GM21723 (cell line): ENCODE measurements at regions not wholly inside any gene's neighbourhood (a gene's known extent, or its start where the extent isn't known, plus 50 kb on each side); places are given as distances from the start of the nearest gene placed in this dataset.

Experiments used
- ATAC-seq: cut with Tn5 transposase; IDR thresholded peaks from one replicate; pipeline ENCODE4 v1.9.1; 2021; ENCODE audit warnings: mild to moderate bottlenecking, moderate library complexity; ENCODE audit not compliant: unreplicated experiment

DNA sequence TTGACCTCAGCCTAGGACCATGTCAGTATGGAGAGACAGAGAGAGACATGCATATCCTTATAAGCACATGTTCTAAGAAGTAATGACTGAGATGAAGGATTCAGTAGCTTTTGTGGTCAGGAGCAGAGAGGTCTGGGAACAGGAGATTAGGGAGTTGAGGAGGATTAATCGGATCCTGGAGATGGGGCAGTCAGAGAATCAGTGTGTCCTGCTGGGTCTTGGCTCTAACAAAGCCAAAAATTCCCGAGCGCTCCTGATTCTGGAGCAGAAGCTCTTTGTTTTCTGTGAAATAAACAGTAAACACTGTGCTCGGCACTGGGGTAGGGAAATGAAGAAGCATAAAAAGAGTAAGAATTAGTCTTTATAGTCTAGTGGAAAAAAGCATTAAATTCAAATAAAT, 520.0 kb upstream of the CLINT1 start:
- no peak for ATAC-seq

DNA sequence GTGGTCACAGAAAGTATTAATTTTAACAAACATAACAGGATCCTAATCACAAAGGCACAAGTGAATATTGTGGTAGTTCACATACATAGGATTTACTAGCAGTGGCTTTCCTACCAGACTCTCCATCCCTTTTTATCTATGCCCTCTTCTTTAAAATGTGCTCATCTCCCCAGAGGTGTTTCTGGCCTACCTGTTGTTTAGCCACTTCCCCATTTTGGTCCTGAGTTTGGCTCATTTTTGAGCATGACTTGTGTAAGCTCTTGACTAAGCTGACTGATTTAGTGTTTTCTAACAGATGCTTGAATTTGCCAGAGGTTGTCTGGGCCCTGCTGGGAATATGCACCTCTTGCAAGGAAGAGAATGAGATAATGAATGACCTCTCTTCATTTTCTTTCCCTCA, 517.7 kb upstream of the CLINT1 start:
- no peak for ATAC-seq

DNA sequence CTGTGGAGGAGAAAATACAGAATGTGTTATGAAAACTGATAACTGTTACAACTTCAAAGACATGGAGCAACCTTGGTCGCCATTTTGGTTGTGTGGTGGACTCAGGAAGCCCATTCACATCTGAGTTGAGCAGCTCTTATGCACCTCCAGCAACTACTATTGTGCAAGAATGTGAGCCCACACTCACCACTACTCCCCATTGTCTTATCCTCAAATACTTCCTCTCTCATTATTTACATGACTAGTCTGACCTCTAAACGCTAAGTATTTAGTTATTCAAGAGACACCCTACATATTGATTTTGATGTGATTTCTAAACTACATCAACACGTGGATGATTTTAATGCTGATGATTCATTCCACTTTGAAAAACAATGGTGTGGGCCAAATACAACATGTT, 516.6 kb upstream of the CLINT1 start:
- ATAC-seq, result no peak

DNA sequence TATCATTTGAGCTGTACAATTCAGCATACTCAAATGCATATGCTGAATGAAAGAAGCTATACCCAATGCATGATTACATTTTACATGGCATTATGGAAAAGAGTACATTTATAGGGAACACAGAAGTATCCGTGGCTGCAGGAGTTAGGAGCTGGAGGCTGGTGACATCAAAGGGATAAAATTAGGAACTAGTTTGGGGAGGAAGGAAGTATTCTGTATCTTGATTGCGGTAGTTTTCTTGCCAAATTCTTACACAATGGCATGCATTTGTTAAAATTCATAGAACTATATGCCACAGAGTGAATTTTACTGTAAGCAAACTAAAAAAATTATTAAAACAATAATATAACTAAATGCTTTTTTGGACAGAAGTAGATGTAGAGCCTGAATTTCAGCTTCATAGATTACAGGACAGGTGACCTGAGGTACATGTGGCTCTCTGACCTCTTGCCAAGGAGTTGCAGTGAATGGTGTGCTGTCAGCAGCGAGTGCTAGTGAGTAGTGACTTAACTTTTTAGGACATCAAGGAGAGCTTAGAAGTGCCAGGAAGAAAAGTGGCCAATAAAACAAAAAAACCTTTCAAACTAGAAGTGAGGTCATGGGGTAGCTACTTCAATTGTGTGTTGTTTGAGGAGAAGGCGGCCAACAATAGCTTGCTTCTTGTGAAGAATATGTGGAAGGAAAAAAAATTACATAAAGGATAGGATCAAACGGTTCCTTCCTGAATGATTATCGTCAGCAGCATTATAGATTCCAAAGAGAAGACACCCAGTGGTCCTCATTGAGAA, 514.9 kb upstream of the CLINT1 start:
- no peak for ATAC-seq

DNA sequence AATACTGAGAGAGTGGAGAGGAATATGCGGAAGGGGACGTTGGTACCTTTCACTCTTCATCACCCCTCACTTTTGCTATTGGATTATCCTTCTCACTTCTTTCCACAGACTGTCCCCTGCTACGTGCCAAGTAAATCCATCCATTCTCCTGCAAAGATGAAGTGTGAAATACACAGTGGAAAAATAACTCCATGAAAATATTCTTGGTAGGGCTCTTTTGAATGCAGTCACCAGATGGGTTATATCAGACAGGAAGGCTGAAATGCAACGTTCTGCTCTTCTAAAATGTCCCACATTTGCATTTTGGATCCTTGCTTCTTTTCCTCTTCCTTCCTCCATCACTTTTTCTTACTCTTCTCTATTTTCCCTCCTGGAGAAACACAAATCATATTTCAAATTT, 510.3 kb upstream of the CLINT1 start:
- no peak for ATAC-seq

DNA sequence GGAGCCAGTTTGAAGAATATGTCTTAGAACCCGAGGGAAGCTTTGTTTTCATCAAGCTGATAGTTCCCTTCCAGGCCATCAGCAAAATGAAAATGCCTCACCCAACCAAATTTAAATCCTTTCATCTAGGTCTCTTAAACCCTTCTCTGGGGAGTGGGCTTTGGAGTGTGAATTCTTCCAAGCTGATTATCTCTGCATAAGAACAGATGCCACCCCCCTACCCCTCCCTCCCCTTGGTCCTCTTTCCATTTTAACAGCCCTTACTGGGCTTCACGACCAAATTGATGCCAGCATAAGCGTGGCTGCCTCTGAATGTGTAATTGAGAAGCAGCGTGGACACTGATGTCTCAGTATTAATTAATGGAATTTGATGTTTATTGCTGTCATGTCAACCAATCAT, 509.7 kb upstream of the CLINT1 start:
- ATAC-seq, result no peak

DNA sequence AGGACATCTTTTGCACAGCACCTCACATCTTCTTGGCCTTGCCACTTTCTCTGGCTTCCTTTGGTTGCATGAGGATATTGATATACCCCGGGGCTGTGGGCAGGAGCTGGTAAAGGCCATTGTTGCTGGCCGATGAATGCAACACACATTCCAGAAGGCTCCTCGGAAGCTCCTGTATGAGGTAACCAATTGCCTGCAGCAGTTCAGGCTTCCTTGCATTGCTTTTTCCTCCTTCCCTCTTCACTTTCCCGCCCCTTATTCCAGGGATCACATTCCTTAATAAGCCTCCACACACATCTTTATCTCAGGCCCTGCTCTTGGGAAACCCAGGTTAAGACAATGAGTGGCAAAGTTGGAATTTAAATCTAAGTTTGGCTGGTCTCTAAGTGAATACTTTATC, 505.4 kb upstream of the CLINT1 start:
- no peak for ATAC-seq

DNA sequence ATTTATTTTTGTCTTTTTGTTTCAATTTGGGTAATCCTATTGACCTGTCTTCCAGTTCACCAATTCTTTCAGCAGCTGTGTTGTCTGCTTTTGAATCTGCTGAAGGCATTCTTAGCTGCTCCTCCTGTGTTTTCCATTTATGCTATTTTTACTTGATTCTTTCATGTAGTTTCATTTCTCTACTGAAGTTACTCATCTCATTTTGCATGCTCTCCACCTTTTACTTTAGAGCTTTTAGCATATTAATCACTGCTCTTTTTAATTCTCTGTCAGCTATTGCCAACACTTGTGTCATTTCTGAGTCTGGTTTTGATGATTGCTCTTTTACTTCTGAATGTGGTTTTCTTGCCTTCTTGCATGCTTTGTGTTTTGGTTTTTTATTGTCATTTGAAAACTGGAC, 496.0 kb upstream of the CLINT1 start:
- ATAC-seq, result no peak

DNA sequence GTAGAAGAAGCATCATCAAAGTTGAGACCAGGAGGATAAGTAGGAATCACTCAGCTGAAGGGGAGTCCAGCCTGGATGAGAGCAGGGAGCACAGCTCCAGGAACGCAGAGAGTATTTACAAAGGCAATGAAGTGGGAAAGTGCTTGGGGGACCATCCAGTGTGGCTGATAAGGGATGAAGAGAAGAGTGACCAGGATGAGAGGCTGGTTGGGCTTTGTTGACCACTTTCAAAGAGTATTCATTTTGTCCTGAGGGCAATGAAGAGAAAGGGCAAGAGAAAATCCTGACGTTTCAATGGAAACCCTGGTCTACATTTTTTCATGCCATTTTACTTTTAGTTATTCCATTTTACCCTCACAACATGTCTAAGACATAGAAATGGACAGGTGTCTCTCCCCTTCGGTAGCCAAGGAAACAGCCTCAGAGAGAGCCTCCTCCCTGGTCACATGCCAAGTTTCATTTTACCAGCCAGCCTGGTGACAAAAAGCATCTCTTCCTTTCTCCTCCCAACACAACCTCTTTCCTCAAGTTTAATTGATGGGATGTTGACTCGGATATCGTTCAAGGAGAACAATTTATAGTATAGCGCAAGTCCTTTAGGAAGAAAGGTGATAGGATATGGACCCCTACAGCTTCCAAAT, 492.7 kb upstream of the CLINT1 start:
- no peak for ATAC-seq

DNA sequence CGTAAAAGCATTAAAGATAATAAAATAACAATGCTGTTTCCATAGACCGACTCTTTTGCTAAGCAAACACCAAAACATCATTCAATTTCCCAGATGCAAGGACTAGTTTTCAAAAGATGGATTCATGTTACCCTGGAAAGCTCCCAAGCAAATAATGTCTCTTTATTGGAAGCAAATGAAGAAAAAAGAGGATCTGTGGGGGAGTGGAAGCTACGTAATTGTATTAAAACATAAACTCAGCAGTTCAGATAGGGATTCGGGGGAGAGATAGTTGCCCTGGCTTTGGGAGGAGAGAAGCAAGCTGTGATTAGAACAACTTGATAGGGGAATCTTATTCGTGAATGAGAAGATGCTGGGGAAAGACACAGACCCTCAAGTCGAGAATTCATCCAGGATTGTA, 491.0 kb upstream of the CLINT1 start:
- ATAC-seq, result no peak

DNA sequence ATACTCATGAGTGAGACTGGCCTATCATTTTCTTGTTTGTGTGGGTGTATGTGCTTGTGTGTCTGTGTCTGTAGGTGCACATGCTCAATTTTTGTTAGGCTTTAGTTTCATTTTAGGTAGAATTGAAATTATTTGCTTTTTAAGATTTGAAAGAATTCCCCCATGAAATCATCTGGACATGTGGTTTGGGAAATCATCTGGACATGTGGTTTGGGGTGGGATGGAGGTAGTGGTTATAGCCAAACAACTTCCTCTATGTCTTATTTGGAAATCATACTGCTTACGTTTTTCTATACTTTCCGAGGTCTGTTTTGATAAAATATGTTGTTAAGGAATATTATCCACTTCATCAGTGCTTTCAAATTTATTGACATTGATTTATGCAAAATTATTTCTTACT, 485.4 kb upstream of the CLINT1 start:
- ATAC-seq, result no peak

DNA sequence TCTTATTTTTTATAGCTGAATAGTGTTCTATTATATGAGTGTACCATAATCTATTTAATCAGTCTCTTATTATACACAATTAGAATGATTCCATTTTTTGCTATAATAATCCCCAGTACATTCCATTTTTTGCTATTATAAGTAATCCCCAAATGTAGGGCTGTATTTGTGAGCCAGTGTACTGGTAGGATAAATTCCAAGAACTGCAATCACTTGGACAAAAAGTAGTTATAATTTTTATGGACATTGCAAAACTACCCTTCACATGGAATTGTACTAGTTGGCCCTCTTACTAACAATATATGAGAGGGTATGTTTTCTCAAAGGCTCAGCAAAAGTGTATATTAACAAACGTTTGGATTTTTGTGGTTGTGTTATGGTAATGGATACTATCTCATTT, 481.7 kb upstream of the CLINT1 start:
- no peak for ATAC-seq

DNA sequence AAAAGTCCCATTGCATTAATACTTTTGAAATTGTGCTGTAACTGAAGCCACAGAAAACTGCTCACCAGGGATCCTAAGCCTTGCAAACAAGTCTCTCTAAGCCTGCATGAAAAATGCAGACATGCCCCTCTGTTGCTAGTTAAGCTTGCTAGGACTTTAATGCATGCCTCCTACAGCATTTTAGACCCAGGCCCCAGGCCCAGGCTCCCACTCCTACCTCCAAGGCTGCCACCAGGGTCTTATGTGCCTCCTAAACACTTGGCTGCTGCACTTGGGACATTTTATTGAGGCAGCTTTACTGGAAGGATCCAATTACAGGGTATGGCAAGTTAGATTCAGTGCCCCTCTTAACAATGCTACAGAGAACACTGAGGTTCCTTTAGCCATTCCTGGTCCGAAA, 467.3 kb upstream of the CLINT1 start:
- ATAC-seq, result no peak

DNA sequence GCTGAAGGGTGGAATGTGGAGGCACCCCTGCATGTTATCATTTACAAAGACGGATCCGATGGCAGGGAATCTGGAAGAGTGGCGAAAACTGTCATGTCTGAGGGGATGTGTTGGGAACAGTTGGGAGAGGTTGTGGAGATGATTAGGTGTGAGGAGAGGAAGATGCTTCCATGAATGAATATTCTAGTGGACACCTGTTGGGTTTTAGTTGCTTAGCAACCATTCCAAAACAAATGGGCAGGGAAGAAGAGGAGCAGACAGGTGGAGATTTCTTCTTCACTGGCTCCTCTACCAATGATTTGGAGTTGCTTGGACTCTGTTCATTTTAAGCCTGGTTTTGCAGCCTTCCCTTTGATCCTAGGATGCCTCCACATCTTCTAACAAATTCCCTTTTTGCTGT, 465.3 kb upstream of the CLINT1 start:
- no peak for ATAC-seq

DNA sequence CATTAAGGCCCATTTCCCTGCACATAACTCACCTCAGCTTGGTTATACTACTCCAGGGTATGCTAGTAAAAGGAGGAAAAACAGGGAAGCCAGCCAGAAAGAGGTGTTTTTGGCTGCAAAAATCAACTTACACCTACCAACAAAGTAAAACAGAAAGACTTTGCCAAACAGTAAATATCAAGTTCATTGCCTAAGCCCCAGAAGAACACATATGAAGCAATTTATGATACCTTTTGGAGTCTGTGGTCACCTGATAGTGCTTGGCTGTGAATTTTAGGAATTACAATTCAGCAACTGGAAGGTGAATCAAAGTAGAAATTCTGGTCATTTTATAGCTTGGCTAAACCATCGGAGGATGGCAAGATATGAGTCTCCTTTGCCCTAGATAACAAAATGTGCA, 463.7 kb upstream of the CLINT1 start:
- ATAC-seq, result no peak

DNA sequence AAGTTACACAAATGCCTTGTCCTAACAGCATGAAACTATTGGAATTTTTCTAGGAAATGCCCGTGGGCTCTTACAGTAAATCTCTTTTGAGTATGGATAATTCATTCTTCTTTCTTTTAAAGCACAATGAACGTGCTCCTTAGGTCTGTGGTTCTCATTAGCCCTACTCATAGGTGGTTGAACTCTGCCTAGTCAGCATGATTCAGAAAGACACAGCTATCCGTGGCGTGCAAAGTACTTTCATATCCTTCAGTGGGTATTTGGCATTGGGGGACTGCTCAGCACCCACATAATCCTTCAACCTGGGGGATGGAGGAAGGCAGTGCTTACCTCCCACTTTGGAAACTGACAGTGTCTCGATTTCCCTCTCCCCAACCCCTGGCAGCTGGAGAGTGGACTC, 462.0 kb upstream of the CLINT1 start:
- ATAC-seq, result no peak

DNA sequence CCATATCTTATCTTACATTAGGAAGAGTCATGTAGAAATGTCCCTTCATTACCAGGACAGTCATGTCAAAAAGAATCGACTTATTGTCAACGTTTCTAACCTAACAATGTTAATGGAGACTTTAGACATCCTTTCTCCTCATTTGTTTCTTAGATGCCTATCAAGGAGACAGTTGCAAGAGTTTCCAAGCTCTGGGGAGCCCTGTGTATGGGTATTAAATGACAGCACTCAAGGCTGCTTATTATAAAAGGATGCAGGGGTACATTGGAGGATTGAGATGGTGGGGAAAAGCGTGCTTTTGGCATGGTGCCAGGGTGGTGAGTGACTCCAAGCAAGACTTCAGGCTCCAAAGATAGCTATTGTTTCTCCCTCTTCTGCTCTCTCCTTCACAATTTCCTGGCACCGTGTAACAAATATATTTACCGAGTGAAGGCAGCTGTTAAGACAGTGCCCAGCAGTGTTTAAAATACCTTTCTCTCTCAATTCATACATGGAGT, 461.3 kb upstream of the CLINT1 start:
- ATAC-seq, result no peak

DNA sequence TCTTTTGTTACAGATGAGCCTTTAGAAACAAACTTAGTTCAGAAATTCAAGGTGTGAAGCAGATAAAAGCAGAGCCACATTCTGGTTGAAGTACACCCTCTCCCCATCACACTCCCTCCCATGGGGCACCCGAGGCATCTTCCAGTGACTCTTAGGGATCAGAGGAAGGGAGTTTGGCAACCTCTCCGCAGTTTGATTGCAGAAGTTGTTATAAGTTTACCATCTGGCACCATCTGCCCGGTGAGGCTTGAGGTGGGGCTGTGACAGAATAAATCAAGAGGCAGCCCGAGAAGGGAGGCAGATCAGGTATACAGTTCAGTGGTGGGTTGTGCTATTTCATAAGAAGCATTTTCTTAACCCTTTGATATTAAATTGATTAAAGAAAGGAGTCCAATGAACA, 458.6 kb upstream of the CLINT1 start:
- no peak for ATAC-seq

DNA sequence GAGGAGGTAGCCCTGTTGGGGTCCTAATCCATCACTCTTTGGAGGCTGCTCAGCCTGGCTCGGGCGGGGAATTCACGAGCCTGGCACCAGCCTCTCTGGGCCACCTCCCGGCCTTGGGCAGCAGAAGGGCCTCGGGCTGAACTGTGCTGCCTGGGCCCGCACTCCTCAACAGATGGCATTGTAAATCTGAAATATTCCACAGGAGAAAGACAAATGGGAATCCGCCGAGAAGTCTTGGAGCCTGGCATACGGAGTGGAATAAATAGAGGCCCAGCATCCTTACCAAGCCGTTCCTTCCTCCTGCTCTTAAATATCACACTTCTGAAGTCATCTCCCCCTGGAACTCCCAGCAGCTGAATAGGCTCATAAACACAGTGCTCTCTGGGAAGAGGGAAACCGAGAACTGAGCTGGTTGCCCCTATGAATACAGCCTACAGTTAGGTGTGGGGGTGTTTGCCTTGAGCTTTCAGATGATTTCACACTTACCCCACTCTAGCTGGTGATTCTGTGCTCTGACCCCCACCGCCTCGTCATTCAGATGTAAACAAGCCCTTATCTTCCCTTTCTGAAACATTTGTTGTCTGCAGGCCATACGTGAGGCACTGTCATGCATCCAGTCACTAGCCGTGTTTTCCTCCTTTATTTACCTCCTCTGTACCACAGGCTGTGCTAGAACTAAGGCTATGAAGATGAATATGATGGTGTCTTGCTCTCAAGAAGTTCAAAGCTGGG, 455.0 kb upstream of the CLINT1 start:
- ATAC-seq, result no peak

DNA sequence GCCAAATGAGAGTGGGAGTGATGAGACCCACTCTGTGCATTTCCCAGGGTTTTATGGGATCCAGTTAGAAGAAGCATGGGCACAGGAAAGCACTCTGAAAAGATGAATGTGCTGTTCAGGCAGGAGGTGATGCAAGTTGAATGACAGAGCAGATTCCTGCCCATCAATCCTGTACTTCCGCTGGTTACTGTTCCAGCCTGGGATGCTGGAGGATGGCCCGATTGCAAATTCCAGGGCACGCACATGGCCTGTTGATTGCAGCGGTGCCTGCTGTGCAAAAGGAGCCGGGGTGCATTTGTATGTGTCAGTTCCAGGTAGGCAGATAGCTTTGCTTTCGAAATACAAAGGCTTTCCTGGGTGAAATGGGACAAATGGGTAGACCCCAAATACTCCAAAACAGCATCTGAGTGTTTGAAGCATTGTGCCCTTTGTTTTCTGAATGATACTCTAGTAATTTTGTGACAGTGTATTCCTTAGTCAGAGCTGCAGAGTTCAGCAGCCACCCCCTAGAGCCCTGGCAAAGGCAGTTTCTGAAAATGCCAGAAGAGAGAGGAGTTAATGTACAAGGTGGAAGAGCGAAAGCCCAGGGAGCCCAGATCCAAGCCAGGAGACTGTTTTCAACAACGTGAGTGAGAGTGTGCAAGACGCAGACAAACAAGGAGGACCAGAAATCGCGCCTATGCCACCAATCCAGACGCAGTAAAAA, 454.2 kb upstream of the CLINT1 start:
- ATAC-seq, result no peak

DNA sequence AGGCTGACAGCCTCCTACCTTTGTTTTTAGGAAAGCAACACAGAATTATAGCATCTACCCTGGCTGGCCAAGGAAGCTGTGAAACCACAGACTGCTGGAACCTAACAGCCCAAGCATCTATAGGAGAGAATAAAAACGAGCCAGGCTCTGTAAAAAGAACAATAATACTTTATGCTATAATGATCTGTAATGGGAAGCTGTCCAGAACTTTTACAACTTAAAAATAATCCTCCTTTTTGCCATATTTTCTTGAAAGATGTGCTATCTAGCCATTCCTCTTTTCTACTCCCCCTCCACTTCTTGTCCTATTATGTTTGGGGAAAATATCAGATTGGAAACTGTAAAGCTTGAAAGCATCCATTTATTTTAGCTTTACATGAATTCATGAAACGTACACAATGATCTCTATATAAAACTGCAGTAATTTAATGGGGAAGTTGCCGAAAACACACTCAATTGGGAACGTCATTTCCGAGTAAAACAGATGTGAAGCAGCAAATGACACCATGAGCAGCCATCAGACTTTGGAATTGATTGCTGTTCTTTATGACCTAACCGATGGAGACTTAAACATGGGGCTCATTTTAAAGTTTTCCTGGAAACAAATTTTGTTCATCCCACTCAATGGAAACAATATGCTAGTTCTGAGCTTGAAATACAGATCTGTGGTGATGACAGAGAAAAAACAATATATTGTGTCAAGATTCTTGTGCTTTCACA, 450.3 kb upstream of the CLINT1 start:
- no peak for ATAC-seq
